GM12874 (cell line): ENCODE measurements at regions not wholly inside any gene's neighbourhood (a gene's known extent, or its start where the extent isn't known, plus 50 kb on each side); places are given as distances from the start of the nearest gene placed in this dataset.

Experiments used
- CTCF ChIP-seq: IDR thresholded peaks from 2 replicates; pipeline ENCODE4 v1.5.1; 2011; ENCODE audit warnings: low read depth, mild to moderate bottlenecking, control low read depth, low read length, moderate library complexity; ENCODE audit not compliant: insufficient read depth

GRCh38 chr6:168941036-168941435, 312.6 kb downstream of the THBS2 start:
- no peak for TF ChIP-seq CTCF

- TF ChIP-seq CTCF, result no peak
Measured at GRCh38 chr6:168939796-168940195, 313.9 kb downstream of the THBS2 start.

GRCh38 chr6:168939041-168939440, 314.6 kb downstream of the THBS2 start:
- no peak for TF ChIP-seq CTCF

GRCh38 chr6:168938546-168938945, 315.1 kb downstream of the THBS2 start:
- no peak for TF ChIP-seq CTCF

GRCh38 chr6:168937054-168937453, 316.6 kb downstream of the THBS2 start:
- no peak for TF ChIP-seq CTCF

GRCh38 chr6:168935628-168936010, 318.0 kb downstream of the THBS2 start:
- TF ChIP-seq CTCF, result no peak

GRCh38 chr6:168934660-168935627, 318.7 kb downstream of the THBS2 start:
- TF ChIP-seq CTCF, result no peak
